Activated CD8-positive, alpha-beta T cell treated with anti-CD3 and anti-CD28 coated beads, Interleukin-2, amount 10 ng/mL, durations not matched to agents 7 days and 5 days (primary cell): ENCODE measurements at regions not wholly inside any gene's neighbourhood (a gene's known extent, or its start where the extent isn't known, plus 50 kb on each side); places are given as distances from the start of the nearest gene placed in this dataset.

ENCODE experiments used
- ATAC-seq: fragments of 150-1000 bp; cut with Tn5 transposase; one replicate; pipeline ENCODE4 v1.10.0; 2021; ENCODE audit warnings: moderate library complexity
- CTCF ChIA-PET: fragments of 350-600 bp; sonication (Branson Sonifier 250); formaldehyde crosslinking; loops from one replicate; lab custom pipeline; 2021; ENCODE audit warnings: antibody characterized with exemption; lab: Charles Lee
- POLR2A ChIA-PET: fragments of 350-600 bp; sonication (Branson Sonifier 250); formaldehyde crosslinking; loops from one replicate; lab custom pipeline; 2021; ENCODE audit warnings: antibody characterized with exemption; lab: Charles Lee
- DNase-seq: peaks from one replicate; pipeline ENCODE4 v3.0.0-alpha.2; 2020
- H3K27ac Mint-ChIP-seq: one replicate; pipeline ENCODE4 v1.8.0; 2021; ENCODE audit warnings: mild to moderate bottlenecking, mixed read lengths
- H3K27me3 Mint-ChIP-seq: one replicate; pipeline ENCODE4 v1.8.0; 2021; ENCODE audit warnings: low read depth, mixed read lengths
- H3K36me3 Mint-ChIP-seq: one replicate; pipeline ENCODE4 v1.8.0; 2021; ENCODE audit warnings: low read depth, mixed read lengths
- H3K4me1 Mint-ChIP-seq: one replicate; pipeline ENCODE4 v1.8.0; 2021; ENCODE audit warnings: low read depth, mixed read lengths
- H3K4me3 Mint-ChIP-seq: one replicate; pipeline ENCODE4 v1.8.0; 2021; ENCODE audit warnings: mild to moderate bottlenecking, mixed read lengths
- H3K9me3 Mint-ChIP-seq: one replicate; pipeline ENCODE4 v1.8.0; 2022; ENCODE audit warnings: mixed read lengths; ENCODE audit not compliant: insufficient read depth

GRCh38 chr1:221612047-221612777 is 129.7 kb downstream of the DUSP10 start:
- Mint-ChIP-seq H3K4me3 (no peak overlapping the region), H3K27me3 (peaks cover 4% of the 10 kb centered on the region), H3K27ac (no peak overlapping the region), H3K36me3 (no peaks in the 10 kb centered on the region), H3K4me1 (no peaks in the 10 kb centered on the region), H3K9me3 (peaks cover 4% of the 10 kb centered on the region)
- DNase-seq, result no peak
- ATAC-seq, result no peak
- ChIA-PET CTCF (no interaction called here), POLR2A (no interaction called here)

- CTCF ChIA-PET, result no interaction called here
- POLR2A ChIA-PET, result interaction anchor here (0.6 kb wide), 1 partner anchor 121 kb away, joined by 3 read pairs; no protein-coding TSS in a partner anchor
- H3K27ac Mint-ChIP-seq, result no peak overlapping the region
- ATAC-seq, result no peak
- H3K9me3 Mint-ChIP-seq, result no peaks in the 10 kb centered on the region
- no peaks in the 10 kb centered on the region for H3K36me3 Mint-ChIP-seq
- H3K27me3 Mint-ChIP-seq, result peaks cover 6% of the 10 kb centered on the region
- H3K4me3 Mint-ChIP-seq, result no peak overlapping the region
- DNase-seq, result no peak
- no peaks in the 10 kb centered on the region for H3K4me1 Mint-ChIP-seq
These were observed 121.2 kb downstream of the DUSP10 start for GRCh38 chr1:221620437-221621384.

DNA sequence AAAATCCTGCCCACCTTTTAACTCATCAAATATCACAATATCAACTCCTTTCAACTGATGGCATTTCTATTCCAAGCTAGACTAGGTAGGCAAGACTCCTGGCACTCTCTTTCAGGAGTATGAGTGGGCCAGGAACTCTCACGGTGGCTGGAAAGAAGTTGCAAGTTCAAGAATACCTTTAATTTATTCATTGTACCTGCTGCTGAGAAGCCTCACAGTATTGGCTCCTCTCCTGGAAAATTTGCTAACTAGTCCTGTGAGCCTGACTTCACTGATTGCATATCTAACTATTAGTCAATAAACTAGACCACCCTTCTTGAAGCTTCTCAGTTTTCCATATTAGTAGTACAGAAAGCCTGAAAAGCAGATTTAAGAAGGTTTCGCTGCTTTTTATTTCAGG is 120.2 kb downstream of the DUSP10 start:
- CTCF ChIA-PET, result no interaction called here
- POLR2A ChIA-PET, result no interaction called here
- Mint-ChIP-seq H3K27ac (no peak overlapping the region), H3K4me3 (no peak overlapping the region), H3K36me3 (no peaks in the 10 kb centered on the region), H3K4me1 (no peaks in the 10 kb centered on the region), H3K9me3 (no peaks in the 10 kb centered on the region), H3K27me3 (peaks cover 6% of the 10 kb centered on the region)
- ATAC-seq (no peak), DNase-seq (no peak)

DNA sequence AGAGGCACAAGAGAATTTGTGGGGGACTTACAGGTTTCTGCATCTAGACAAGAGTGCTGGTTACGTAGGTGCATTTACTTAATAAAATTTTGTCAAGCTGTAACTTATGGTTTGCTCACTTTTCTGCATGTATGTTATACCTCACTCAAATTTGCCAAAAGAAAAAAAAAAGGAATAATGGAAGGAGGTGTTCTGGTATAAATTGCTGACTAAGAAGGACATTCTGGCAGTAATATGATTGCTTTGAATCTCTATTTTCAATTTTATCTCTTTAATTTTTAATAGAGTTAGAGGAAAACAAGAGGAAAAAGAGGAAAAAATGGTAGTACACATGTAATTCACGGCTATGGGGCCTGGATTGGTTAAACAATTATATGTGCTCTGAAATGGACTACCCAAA is 119.5 kb downstream of the DUSP10 start:
- ChIA-PET POLR2A (no interaction called here), CTCF (no interaction called here)
- Mint-ChIP-seq H3K4me1 (no peaks in the 10 kb centered on the region), H3K4me3 (no peak overlapping the region), H3K27ac (no peak overlapping the region), H3K27me3 (peaks cover 6% of the 10 kb centered on the region), H3K9me3 (no peaks in the 10 kb centered on the region), H3K36me3 (no peaks in the 10 kb centered on the region)
- DNase-seq (no peak), ATAC-seq (no peak)

- CTCF ChIA-PET, result no interaction called here
- Mint-ChIP-seq H3K27ac (no peak overlapping the region), H3K36me3 (no peaks in the 10 kb centered on the region)
These were observed 116.9 kb downstream of the DUSP10 start for GRCh38 chr1:221625026-221625425.

DNA sequence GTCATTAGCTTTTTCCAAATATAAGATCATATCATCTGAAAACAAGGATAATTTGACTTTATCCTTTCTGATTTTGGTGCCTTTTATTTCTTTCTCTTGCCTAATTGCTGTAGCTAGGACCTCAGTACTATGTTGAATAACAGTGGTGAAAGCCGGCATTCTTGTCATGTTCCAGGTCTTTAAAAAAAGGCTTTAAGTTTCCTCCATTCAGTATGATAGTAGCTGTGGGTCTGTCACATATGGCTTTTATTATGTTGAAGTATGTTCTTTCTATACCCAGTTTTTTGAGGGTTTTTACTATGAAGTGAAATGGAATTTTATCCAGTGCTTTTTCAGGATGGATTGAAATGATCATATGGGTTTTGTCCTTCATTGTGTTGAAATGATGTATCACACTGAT is 115.8 kb downstream of the DUSP10 start:
- H3K27me3 Mint-ChIP-seq, result peaks cover 6% of the 10 kb centered on the region
- DNase-seq, result no peak
- H3K36me3 Mint-ChIP-seq, result no peaks in the 10 kb centered on the region
- H3K4me1 Mint-ChIP-seq, result no peaks in the 10 kb centered on the region
- POLR2A ChIA-PET, result no interaction called here
- H3K9me3 Mint-ChIP-seq, result no peaks in the 10 kb centered on the region
- no peak overlapping the region for H3K27ac Mint-ChIP-seq
- no peak overlapping the region for H3K4me3 Mint-ChIP-seq
- CTCF ChIA-PET, result no interaction called here
- ATAC-seq, result no peak

More at GRCh38 chr1:221625026-221625425, 116.9 kb downstream of the DUSP10 start:
- Mint-ChIP-seq H3K4me1 (no peaks in the 10 kb centered on the region), H3K4me3 (no peak overlapping the region), H3K9me3 (no peaks in the 10 kb centered on the region), H3K27me3 (peaks cover 6% of the 10 kb centered on the region)
- no peak for ATAC-seq
- no peak for DNase-seq
- POLR2A ChIA-PET, result no interaction called here

DNA sequence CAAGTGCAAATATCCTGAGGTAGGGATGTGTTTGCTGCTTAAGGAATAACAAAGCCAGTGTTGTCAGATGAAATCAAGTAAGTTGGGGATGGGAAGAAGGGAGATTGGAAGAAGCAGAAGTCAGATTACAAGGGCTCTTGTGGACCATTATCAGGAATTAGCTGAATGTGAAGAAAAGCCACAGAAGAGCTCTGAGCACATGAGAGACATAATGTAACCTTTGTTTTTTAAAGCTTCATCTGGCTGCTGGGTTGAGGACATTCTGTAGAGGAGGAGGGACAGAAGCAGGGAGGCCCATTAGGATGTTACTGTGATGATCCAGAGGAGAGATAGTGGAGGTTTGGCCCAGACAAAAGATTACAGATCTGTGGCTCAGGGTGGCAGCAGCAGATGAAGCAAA is 111.7 kb downstream of the DUSP10 start:
- CTCF ChIA-PET, result interaction anchor here (2.4 kb wide), 1 partner anchor 110 kb away, joined by 7 read pairs; no protein-coding TSS in a partner anchor
- H3K27me3 Mint-ChIP-seq, result no peaks in the 10 kb centered on the region
- H3K36me3 Mint-ChIP-seq, result no peaks in the 10 kb centered on the region
- no peak for ATAC-seq
- no peak overlapping the region for H3K27ac Mint-ChIP-seq
- no peak overlapping the region for H3K4me3 Mint-ChIP-seq
- H3K4me1 Mint-ChIP-seq, result peaks cover 7% of the 10 kb centered on the region
- no peaks in the 10 kb centered on the region for H3K9me3 Mint-ChIP-seq
- no peak for DNase-seq
- POLR2A ChIA-PET, result no interaction called here

DNA sequence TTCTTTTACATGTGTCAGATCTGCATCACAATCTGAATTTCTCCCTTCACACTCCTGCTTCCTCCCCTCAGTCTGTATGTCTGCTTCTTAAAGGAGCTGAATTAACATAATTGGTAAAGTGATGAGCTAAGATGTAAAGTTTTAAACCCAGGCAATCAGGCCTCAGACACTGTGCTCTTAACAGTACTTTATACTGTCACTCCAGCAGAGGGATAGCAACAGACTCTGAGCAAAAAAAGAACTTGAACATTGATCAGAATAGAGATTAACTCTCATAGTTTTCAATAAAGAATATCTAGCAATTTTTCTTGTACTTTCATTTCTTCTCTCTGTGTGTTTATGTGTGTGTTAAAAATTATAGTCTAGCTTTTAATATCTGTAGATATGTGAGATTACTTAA is 110.3 kb downstream of the DUSP10 start:
- DNase-seq, result no peak

GRCh38 chr1:221632072-221632471 is 109.8 kb downstream of the DUSP10 start:
- POLR2A ChIA-PET, result no interaction called here
- ATAC-seq, result no peak
- CTCF ChIA-PET, result interaction anchor here (1.3 to 2.4 kb wide), 2 partner anchors 76 to 109 kb away, joined by 4 to 7 read pairs; no protein-coding TSS in a partner anchor
- Mint-ChIP-seq H3K27me3 (no peaks in the 10 kb centered on the region), H3K27ac (no peak overlapping the region), H3K4me1 (peaks cover 7% of the 10 kb centered on the region), H3K9me3 (no peaks in the 10 kb centered on the region), H3K36me3 (no peaks in the 10 kb centered on the region), H3K4me3 (no peak overlapping the region)
- no peak for DNase-seq

More for the DNA sequence above, 110.3 kb downstream of the DUSP10 start:
- Mint-ChIP-seq H3K9me3 (no peaks in the 10 kb centered on the region), H3K27ac (no peak overlapping the region), H3K4me3 (no peak overlapping the region), H3K27me3 (no peaks in the 10 kb centered on the region), H3K4me1 (peaks cover 7% of the 10 kb centered on the region), H3K36me3 (no peaks in the 10 kb centered on the region)
- ChIA-PET POLR2A (no interaction called here), CTCF (interaction anchor here (1.3 to 2.4 kb wide), 2 partner anchors 76 to 109 kb away, joined by 4 to 7 read pairs; no protein-coding TSS in a partner anchor)
- no peak for ATAC-seq

DNA sequence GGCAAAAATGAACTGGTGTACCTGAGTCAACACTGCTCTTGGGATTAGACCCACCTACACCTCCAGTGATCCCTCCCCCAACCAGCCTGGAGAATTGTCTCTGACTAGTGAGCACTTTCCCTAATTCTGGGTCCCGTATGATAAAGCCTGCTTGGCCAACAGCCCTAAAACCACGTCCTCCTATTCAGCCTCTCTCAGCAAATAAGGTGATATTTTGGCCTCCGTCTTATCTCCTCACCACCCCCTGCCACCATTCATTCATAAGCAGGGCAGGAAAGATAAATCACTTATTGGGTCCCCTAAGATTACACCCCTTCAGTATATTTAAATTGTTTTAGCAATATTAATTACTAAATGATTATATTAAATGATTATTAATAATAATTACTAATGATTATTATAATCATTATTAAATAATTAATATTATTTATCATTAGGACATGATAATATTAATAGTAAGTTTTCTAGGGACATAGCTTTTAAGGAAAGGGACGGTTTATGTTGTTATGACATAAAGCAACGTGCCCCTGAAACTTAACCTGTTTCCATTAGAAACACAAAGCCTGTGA is 108.0 kb downstream of the DUSP10 start:
- H3K36me3 Mint-ChIP-seq, result no peaks in the 10 kb centered on the region
- ChIA-PET CTCF (no interaction called here), POLR2A (no interaction called here)
- H3K27ac Mint-ChIP-seq, result no peak overlapping the region
- H3K27me3 Mint-ChIP-seq, result no peaks in the 10 kb centered on the region
- no peak for DNase-seq
- no peak for ATAC-seq
- no peak overlapping the region for H3K4me3 Mint-ChIP-seq
- H3K9me3 Mint-ChIP-seq, result no peaks in the 10 kb centered on the region
- peaks cover 7% of the 10 kb centered on the region for H3K4me1 Mint-ChIP-seq

- Mint-ChIP-seq H3K9me3 (no peaks in the 10 kb centered on the region), H3K4me1 (peaks cover 7% of the 10 kb centered on the region), H3K27me3 (no peaks in the 10 kb centered on the region), H3K4me3 (no peak overlapping the region), H3K27ac (no peak overlapping the region), H3K36me3 (no peaks in the 10 kb centered on the region)
- ChIA-PET POLR2A (no interaction called here), CTCF (no interaction called here)
- DNase-seq, result no peak
- no peak for ATAC-seq
These were observed 107.3 kb downstream of the DUSP10 start for GRCh38 chr1:221634606-221635005.

GRCh38 chr1:221635305-221635704 is 106.6 kb downstream of the DUSP10 start:
- Mint-ChIP-seq H3K4me3 (no peak overlapping the region), H3K27me3 (no peaks in the 10 kb centered on the region), H3K4me1 (peaks cover 7% of the 10 kb centered on the region), H3K9me3 (no peaks in the 10 kb centered on the region), H3K36me3 (no peaks in the 10 kb centered on the region), H3K27ac (no peak overlapping the region)
- no peak for ATAC-seq
- DNase-seq, result no peak
- ChIA-PET POLR2A (no interaction called here), CTCF (no interaction called here)
